ENCODE measurements at regions not wholly inside any gene's neighbourhood (a gene's known extent, or its start where the extent isn't known, plus 50 kb on each side); places are given as distances from the start of the nearest gene placed in this dataset.
"Not testable (repeated sequence)": the region's sequence is repeated elsewhere in the genome, so short reads cannot be mapped to it uniquely, and the experiment has no call there.

DNA sequence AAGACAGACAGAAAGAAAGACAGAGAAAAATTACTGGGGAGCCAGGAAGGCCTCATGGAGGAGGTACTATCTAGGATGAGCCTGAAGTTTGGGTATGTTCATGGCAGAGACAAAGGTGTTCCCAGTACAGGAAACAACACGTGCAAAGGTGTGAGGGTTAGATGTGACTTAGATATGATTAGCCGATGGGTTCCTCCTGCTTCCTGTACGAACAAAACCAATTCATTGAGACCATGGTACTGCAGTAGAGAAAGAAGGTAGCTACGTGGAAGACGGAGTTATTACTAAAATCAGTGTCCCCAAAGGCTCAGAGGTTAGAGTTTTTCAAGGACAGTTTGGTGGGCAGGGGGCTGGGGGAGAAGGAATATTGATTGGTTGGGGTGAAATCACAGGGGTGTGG, 55.2 kb upstream of the CHST3 start:
- H3K9ac ChIP-seq (ENCODE audit: extremely low read depth, low read length, poor library complexity, severe bottlenecking): no peak overlapping the region
- Mint-ChIP-seq H3K4me3 (no peak overlapping the region), H3K27me3 (ENCODE audit: insufficient read depth) (peaks cover 21% of the 10 kb centered on the region), H3K27ac (no peak overlapping the region), H3K4me1 (peaks cover 10% of the 10 kb centered on the region), H3K9me3 (peaks cover 1% of the 10 kb centered on the region), H3K36me3 (ENCODE audit: low read depth) (no peaks in the 10 kb centered on the region)
- no peaks in the 10 kb centered on the region for H3K36me3 ChIP-seq (ENCODE audit: control insufficient read depth, insufficient read depth, low read length)
- WGBS, 2 experiments (ENCODE audit: insufficient coverage in 1 of 2, insufficient read length in 1 of 2): 94 to 96% methylated on average over 5 of the region's 5 CpGs
- TF ChIP-seq, protein P1, sequence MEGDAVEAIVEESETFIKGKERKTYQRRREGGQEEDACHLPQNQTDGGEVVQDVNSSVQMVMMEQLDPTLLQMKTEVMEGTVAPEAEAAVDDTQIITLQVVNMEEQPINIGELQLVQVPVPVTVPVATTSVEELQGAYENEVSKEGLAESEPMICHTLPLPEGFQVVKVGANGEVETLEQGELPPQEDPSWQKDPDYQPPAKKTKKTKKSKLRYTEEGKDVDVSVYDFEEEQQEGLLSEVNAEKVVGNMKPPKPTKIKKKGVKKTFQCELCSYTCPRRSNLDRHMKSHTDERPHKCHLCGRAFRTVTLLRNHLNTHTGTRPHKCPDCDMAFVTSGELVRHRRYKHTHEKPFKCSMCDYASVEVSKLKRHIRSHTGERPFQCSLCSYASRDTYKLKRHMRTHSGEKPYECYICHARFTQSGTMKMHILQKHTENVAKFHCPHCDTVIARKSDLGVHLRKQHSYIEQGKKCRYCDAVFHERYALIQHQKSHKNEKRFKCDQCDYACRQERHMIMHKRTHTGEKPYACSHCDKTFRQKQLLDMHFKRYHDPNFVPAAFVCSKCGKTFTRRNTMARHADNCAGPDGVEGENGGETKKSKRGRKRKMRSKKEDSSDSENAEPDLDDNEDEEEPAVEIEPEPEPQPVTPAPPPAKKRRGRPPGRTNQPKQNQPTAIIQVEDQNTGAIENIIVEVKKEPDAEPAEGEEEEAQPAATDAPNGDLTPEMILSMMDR (conservative IDR thresholded peaks at IDR 0.05): no peak
- no peak for DNase-seq
- no peak overlapping the region for H3K4me3 ChIP-seq (ENCODE audit: low read length)
- H3K27me3 ChIP-seq (ENCODE audit: control insufficient read depth, insufficient read depth, low read length, poor library complexity, severe bottlenecking): no peaks in the 10 kb centered on the region
- H3K4me1 ChIP-seq (ENCODE audit: control insufficient read depth, insufficient read depth, low read length): no peaks in the 10 kb centered on the region
- no peaks in the 10 kb centered on the region for H3K9me3 ChIP-seq (ENCODE audit: control insufficient read depth, low read length)
- H3K27ac ChIP-seq (ENCODE audit: low read depth, low read length): no peak overlapping the region

DNA sequence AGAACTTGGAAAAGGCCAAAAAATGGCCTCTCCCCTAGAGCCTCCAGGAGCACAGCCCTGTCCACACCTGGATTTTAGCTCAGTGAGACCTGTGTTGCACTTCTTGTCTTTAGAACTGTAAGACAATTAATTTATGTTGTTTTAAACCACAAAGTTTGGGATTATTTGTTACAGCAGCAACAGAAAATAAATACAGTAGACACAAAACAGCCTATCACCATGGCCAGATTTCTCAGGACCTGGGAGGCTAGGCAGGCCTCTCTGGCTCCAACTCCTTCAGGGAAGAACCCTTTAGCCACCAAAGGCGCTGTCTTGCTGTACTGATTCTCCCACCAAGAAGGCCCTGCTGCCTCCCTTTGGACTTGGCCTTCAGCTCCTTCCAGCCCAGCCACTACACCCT, 54.1 kb upstream of the PSAP start:
- no peak overlapping the region for H3K27ac ChIP-seq (ENCODE audit: low read depth, low read length)
- Mint-ChIP-seq H3K27me3 (ENCODE audit: insufficient read depth) (peaks cover 12% of the 10 kb centered on the region), H3K4me3 (no peak overlapping the region), H3K4me1 (peaks cover 12% of the 10 kb centered on the region), H3K27ac (peak overlapping the region; percentile 30), H3K36me3 (ENCODE audit: low read depth) (no peaks in the 10 kb centered on the region), H3K9me3 (peaks cover 1% of the 10 kb centered on the region)
- H3K9ac ChIP-seq (ENCODE audit: extremely low read depth, low read length, poor library complexity, severe bottlenecking): no peak overlapping the region
- no peaks in the 10 kb centered on the region for H3K36me3 ChIP-seq (ENCODE audit: control insufficient read depth, insufficient read depth, low read length)
- H3K9me3 ChIP-seq (ENCODE audit: control insufficient read depth, low read length): no peaks in the 10 kb centered on the region
- TF ChIP-seq, protein P1 (conservative IDR thresholded peaks at IDR 0.05): no peak
- H3K27me3 ChIP-seq (ENCODE audit: control insufficient read depth, insufficient read depth, low read length, poor library complexity, severe bottlenecking): no peaks in the 10 kb centered on the region
- H3K4me1 ChIP-seq (ENCODE audit: control insufficient read depth, insufficient read depth, low read length): no peaks in the 10 kb centered on the region
- 96 to 100% methylated on average over 1 of the region's 1 CpG for WGBS, 2 experiments (ENCODE audit: insufficient coverage in 1 of 2, insufficient read length in 1 of 2)
- no peak overlapping the region for H3K4me3 ChIP-seq (ENCODE audit: low read length)
- no peak for DNase-seq

DNA sequence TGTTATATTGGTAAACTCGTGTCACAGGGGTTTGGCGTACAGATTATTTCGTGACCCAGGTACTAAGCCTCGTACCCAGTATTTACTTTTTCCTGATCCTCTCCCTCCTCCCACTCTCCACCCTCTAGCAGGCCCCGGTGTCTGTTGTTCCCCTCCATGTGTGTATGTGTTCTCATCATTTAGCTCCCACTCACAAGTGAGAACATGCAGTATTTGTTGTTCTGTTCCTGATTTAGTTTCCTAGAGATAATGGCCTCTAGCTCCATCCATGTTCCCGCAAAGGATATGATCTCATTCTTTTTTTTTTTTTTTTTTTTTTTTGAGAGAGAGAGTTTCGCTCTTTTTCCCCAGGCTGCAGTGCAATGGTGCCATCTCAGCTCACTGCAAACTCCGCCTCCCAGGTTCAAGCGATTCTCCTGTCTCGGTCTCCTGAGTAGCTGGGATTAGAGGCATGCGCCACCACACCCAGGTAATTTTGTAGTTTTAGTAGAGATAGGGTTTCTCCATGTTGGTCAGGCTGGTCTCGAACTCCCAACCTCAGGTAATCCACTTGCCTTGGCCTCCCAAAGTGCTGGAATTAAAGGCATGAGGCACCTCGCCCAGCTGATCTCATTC, 52.7 kb upstream of the PSAP start:
- H3K9me3 Mint-ChIP-seq; H3K27me3 Mint-ChIP-seq (ENCODE audit: insufficient read depth): not testable (repeated sequence)

DNA sequence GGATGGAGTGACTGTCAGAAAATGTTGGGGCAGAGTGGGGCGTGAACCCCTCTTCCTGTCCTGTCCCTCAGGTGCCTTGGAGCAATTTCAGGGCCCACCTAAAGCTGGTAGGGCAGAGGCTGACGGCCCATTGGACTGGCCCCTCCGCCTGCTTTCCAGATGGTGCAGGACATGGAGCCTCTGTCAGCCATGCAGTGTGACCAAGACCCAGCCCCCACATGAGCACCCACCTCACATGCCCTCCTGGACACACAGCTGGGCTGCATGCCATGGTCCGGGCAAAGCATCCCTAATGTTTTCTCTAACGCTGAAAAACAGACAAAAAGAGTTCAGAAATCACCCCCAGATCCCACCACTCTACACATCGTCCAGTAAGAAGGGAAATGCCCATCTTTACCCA, 51.3 kb upstream of the PSAP start:
- H3K27ac ChIP-seq (ENCODE audit: low read depth, low read length): no peak overlapping the region
- no peaks in the 10 kb centered on the region for H3K27me3 ChIP-seq (ENCODE audit: control insufficient read depth, insufficient read depth, low read length, poor library complexity, severe bottlenecking)
- H3K9me3 Mint-ChIP-seq: peaks cover 1% of the 10 kb centered on the region
- H3K36me3 ChIP-seq (ENCODE audit: control insufficient read depth, insufficient read depth, low read length): no peaks in the 10 kb centered on the region
- H3K4me3 Mint-ChIP-seq: no peak overlapping the region
- no peaks in the 10 kb centered on the region for H3K36me3 Mint-ChIP-seq (ENCODE audit: low read depth)
- TF ChIP-seq, protein P1 (conservative IDR thresholded peaks at IDR 0.05): no peak
- WGBS, 2 experiments (ENCODE audit: insufficient coverage in 1 of 2, insufficient read length in 1 of 2): 92 to 96% methylated on average over 4 to 6 of the region's 6 CpGs
- no peak overlapping the region for H3K9ac ChIP-seq (ENCODE audit: extremely low read depth, low read length, poor library complexity, severe bottlenecking)
- peaks cover 7% of the 10 kb centered on the region for H3K27me3 Mint-ChIP-seq (ENCODE audit: insufficient read depth)
- peaks cover 12% of the 10 kb centered on the region for H3K4me1 Mint-ChIP-seq
- no peak overlapping the region for H3K27ac Mint-ChIP-seq
- DNase-seq: no peak
- H3K4me1 ChIP-seq (ENCODE audit: control insufficient read depth, insufficient read depth, low read length): no peaks in the 10 kb centered on the region
- no peaks in the 10 kb centered on the region for H3K9me3 ChIP-seq (ENCODE audit: control insufficient read depth, low read length)
- no peak overlapping the region for H3K4me3 ChIP-seq (ENCODE audit: low read length)

More for the DNA sequence above, 52.7 kb upstream of the PSAP start:
- peaks cover 12% of the 10 kb centered on the region for H3K4me1 Mint-ChIP-seq
- H3K27ac Mint-ChIP-seq; H3K36me3 ChIP-seq (ENCODE audit: control insufficient read depth, insufficient read depth, low read length); H3K27me3 ChIP-seq (ENCODE audit: control insufficient read depth, insufficient read depth, low read length, poor library complexity, severe bottlenecking); H3K9ac ChIP-seq (ENCODE audit: extremely low read depth, low read length, poor library complexity, severe bottlenecking); H3K27ac ChIP-seq (ENCODE audit: low read depth, low read length); H3K36me3 Mint-ChIP-seq (ENCODE audit: low read depth); DNase-seq; H3K4me3 ChIP-seq (ENCODE audit: low read length); H3K4me1 ChIP-seq (ENCODE audit: control insufficient read depth, insufficient read depth, low read length); H3K9me3 ChIP-seq (ENCODE audit: control insufficient read depth, low read length); H3K4me3 Mint-ChIP-seq: not testable (repeated sequence)
- 85 to 92% methylated on average over 7 to 12 of the region's 13 CpGs for WGBS, 2 experiments (ENCODE audit: insufficient coverage in 1 of 2, insufficient read length in 1 of 2)
